HFF-Myc (cell line): ENCODE measurements at regions not wholly inside any gene's neighbourhood (a gene's known extent, or its start where the extent isn't known, plus 50 kb on each side); places are given as distances from the start of the nearest gene placed in this dataset.

Experiments used
- DNase-seq: peaks from one replicate; pipeline ENCODE4 v3.0.0-alpha.2; 2011; ENCODE audit warnings: low read depth; ENCODE audit errors: extremely low read depth
- H3K4me3 ChIP-seq: replicated peaks from 2 replicates; pipeline ENCODE4 v1.5.1; 2011; ENCODE audit warnings: low read depth, mild to moderate bottlenecking, control low read depth, low read length
- TF ChIP-seq, protein P1 (sequence below): IDR thresholded peaks from 2 replicates; pipeline ENCODE4 v1.5.1; 2012; ENCODE audit warnings: mild to moderate bottlenecking, low read depth, low read length, control low read depth; ENCODE audit errors: missing control alignments

DNA sequence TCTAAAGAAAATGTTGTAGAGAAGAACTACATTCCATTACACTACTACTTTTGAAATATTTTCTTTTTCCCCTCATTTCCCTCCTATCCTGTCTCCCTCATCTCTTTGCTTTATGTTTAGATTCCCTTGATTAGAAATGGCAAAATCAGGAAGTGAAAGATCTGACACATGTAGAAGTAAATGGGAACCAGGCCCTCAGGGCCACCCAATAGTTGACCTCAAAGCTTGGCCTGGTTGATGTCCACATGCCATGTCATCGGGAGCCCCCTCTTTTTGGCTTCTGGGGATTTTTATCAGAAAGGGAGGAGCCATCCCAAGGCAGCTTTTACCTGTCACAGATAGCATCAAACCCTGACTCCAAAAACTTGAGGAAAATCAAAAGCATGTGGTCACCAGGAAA lies 168.3 kb upstream of the ECI2 start:
- DNase-seq: no peak
- TF ChIP-seq, protein P1, sequence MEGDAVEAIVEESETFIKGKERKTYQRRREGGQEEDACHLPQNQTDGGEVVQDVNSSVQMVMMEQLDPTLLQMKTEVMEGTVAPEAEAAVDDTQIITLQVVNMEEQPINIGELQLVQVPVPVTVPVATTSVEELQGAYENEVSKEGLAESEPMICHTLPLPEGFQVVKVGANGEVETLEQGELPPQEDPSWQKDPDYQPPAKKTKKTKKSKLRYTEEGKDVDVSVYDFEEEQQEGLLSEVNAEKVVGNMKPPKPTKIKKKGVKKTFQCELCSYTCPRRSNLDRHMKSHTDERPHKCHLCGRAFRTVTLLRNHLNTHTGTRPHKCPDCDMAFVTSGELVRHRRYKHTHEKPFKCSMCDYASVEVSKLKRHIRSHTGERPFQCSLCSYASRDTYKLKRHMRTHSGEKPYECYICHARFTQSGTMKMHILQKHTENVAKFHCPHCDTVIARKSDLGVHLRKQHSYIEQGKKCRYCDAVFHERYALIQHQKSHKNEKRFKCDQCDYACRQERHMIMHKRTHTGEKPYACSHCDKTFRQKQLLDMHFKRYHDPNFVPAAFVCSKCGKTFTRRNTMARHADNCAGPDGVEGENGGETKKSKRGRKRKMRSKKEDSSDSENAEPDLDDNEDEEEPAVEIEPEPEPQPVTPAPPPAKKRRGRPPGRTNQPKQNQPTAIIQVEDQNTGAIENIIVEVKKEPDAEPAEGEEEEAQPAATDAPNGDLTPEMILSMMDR: no peak
- H3K4me3 ChIP-seq: no peak overlapping the region

DNA sequence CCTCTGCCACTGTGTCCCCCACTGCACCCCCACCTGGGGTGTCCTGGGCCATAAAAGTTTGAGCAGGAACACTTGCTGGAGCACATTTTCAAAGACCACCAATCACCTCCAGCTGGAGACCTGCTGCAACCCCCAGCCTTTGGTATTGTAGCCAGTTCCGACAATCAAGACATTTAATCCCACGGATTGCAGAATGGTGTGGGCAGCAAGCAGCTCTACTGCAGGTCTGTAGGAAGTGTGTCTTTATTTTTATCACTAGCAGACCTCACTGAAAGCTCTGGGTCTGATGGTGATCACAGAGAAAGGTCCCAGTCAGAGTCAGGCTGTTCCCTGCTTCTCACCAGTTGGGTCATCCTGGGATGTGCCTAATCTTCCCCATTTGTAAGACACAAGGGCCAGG lies 167.1 kb upstream of the ECI2 start:
- no peak overlapping the region for H3K4me3 ChIP-seq
- TF ChIP-seq, protein P1: no peak
- no peak for DNase-seq

DNA sequence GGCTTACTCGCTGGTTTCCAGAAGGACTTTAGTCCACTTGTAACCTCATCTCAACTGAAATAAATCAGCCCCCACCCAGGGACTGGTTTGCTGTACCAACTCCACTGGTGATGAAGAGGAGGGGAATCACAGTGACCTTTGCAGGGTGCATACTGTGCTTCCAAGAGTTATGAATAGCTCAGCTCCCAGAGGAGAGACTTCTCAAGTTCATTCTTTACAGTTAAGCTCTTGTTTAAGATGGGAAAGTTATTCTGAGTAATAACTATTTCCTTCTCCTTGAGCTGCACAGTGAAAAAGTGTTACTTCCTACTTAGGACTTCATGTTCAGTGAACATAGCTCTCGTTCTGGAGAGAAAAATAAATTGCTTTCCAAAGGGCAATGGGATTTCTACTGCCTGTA lies 166.5 kb upstream of the ECI2 start:
- H3K4me3 ChIP-seq: no peak overlapping the region
- TF ChIP-seq, protein P1: no peak
- no peak for DNase-seq

DNA sequence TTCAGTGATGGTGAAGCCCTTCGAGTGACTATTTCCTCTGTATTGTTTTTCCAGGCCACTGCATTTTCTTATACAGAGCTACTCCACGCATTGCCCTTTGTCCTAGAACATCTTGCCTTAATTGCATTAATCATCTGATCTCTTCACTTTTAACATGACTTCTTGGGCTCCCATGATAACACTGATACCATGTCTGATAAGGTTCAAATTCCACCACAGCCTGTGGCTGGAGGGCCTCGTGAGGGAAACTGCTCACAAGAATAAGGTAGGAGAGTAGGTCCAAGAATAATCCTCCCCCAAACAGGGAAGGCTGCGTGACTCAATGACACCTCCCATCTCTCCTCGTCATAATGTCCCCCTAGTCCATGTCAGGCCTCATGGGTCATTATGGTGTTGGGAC lies 165.5 kb upstream of the ECI2 start:
- TF ChIP-seq, protein P1: no peak
- no peak overlapping the region for H3K4me3 ChIP-seq
- no peak for DNase-seq

DNA sequence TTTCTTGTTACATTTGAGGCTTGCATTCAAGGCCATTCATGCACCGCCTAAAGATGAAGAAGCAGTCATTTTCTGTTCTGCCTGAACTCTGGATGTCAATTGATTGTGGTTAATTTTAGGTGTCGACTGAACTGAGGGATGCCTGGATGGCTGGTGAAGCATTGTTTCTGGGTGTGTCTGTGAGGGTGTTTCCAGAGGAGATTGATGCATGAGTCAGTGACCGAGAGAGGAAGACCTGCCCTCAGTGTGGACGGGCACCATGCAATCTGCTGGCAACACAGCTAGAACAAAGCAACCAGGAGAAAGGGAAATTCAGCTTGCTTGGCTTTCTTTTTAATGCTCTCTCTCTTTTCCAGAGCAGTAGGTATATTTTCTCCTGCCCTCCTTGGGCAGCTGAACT lies 164.1 kb upstream of the ECI2 start:
- TF ChIP-seq, protein P1: no peak
- no peak for DNase-seq
- H3K4me3 ChIP-seq: no peak overlapping the region

DNA sequence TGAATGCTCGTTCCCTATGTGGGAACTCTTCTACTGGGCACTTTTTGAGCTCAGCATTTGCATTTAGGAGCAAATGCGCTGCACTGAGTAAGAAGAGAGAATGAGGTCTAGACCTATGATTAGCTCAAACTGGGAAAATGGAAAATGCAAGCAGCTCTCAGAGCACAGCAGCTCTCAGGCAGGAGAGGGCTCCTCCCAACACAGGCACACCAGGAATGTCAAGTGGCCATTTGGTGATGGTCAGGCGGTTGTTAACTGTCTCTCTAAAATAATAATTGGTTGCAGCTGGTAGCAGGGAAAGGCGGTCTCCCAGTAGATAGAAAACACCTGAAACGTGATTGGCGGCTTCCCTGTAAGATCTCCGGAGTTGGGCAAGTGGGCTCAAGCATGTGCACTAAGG lies 162.0 kb upstream of the ECI2 start:
- TF ChIP-seq, protein P1: no peak
- no peak overlapping the region for H3K4me3 ChIP-seq
- no peak for DNase-seq

DNA sequence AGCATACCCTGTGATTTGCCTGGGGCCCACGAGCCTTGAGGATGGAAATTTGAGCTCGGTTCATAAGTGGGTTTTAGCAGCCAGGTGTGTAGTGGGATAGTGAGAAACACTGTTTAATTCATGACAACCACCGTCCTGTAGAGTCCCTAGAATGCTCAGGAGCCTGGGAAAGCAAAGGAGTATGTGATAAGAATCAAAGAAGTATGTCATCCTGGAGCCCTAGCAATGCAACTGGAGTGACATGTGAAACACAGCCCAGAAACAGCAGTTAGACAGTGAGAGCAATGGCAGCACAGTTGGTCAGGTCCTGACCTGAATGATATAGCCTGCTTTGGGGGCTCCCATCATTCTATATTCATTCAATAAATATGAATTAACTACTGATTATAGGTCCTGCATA lies 161.2 kb upstream of the ECI2 start:
- DNase-seq: no peak
- H3K4me3 ChIP-seq: no peak overlapping the region
- TF ChIP-seq, protein P1: no peak
